ENCODE measurements at regions not wholly inside any gene's neighbourhood (a gene's known extent, or its start where the extent isn't known, plus 50 kb on each side); places are given as distances from the start of the nearest gene placed in this dataset.
"Not testable (repeated sequence)": the region's sequence is repeated elsewhere in the genome, so short reads cannot be mapped to it uniquely, and the experiment has no call there.

DNA sequence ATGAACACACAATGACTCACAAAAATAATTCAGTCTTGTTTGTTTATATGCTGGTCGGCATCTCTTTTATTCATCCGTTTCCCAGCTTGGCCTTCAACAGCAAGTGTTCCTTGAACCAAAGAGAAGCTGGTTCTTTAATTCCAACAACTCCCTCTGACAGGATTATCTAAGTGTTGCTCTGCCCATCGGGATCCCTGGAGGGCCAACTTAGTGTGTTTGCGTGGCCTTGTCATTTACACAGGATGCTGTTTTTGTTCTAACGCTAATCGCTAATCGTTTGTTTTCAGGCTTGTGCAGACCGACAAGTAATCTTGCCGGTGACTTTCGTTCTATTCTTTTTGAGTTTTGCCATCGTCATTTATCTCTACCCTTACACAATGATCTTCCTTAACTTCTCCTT, 267.4 kb upstream of the EXOC2 start:
- Histone ChIP-seq H3K4me1 (ENCODE audit: insufficient read depth, low read length) (no peaks in the 10 kb centered on the region), H3K4me3 (ENCODE audit: low read length) (no peak overlapping the region), H3K9me3 (ENCODE audit: low read length) (no peaks in the 10 kb centered on the region), H3K27me3 (ENCODE audit: insufficient read depth, low read length) (no peaks in the 10 kb centered on the region), H3K36me3 (ENCODE audit: insufficient read depth, low read length) (no peaks in the 10 kb centered on the region), H2AFZ (ENCODE audit: low read depth, low read length) (no peak overlapping the region)

DNA sequence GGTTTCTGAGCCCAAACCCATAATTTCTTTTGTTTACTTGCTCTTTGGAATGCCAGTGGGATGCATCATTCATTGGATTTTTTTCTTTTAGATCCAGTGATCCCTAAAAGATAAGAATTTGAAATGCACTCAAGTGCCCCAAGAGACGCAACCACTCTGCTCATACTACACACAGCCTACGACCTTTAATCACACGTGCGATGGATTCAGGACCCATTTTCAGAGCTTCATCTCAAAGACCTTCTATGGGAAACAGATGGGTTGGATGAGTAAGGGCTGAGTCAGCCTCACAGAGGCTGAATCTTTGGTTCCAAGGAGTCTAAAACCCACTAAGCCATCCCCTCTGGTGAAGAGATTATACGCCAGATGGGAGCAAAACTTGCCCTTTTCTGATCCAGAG, 265.5 kb upstream of the EXOC2 start:
- Histone ChIP-seq H3K9me3 (ENCODE audit: low read length) (no peaks in the 10 kb centered on the region), H3K36me3 (ENCODE audit: insufficient read depth, low read length) (no peaks in the 10 kb centered on the region), H3K4me3 (ENCODE audit: low read length) (no peak overlapping the region), H2AFZ (ENCODE audit: low read depth, low read length) (no peak overlapping the region), H3K4me1 (ENCODE audit: insufficient read depth, low read length) (no peaks in the 10 kb centered on the region), H3K27me3 (ENCODE audit: insufficient read depth, low read length) (no peaks in the 10 kb centered on the region)

DNA sequence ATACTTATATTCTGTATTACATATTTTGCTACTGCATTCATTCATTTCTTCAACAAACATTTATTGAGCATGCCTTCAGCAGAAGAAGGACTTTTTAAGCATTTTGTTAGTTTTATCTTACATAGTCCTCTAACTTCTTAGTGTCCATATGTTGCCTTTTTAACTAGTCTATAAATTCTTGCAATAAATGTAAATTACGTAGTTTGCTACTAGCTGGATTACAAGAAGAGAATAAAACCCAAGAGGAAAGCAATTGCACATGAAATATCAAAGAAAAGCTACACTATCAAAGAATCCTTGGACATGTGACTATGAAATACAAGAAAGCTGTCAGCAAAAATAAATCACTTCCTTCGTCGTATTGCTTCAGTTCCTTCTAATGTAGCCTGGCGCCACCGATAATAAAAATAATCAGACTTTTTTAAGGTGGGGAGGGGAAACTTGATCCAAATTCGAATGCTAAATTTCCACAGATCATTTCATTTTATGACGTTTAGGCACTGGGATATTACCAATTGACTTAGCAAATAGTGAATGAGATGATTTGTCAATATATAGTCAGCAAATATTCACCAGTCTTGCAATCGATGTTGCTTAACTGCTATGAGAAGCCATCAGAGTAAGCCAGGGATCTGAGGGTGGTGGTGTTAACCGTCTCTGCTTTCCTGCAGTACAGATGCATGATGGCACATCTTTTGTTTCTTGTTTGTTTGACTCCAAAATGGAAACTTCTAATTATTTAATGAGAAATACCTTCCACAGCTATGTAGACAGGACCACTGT, 258.7 kb upstream of the EXOC2 start:
- Histone ChIP-seq H3K9me3 (ENCODE audit: low read length) (no peaks in the 10 kb centered on the region), H3K36me3 (ENCODE audit: insufficient read depth, low read length) (no peaks in the 10 kb centered on the region)

DNA sequence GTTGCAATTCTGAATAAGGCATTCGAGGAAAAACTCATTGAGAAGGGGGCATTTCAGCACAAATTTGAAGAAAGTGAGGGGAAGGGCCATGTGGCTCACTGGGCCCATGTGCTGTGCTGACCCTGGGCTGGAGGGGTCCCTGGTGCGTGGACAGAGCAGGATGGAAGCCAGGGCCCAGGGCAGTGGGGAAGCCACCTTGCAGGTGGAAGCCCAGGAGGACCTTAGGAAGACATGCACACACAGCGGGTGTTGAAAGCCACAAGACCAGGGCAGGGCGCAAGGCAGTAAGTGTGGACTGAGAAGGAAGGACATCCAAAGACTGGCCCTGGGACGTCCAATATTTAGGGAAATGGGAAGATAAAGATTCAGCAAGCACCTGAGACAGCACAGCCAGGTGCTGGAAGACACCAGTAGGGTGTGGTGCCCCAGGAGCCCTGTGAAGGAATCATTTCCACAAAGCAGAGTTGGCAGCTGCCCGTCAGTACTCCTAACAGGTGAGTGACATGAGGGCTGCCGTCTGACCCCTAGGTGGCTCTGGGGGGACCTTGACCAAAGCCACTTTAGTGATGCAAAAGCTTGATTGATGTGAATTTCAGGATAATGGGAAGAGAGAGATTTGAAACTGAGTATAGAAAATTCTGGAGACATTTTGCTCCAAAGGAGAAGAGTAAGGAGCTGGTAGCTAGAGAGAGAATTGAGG, 254.4 kb upstream of the EXOC2 start:
- H3K4me1 ChIP-seq (ENCODE audit: insufficient read depth, low read length) = no peaks in the 10 kb centered on the region
- no peaks in the 10 kb centered on the region for H3K9me3 ChIP-seq (ENCODE audit: low read length)
- H3K27me3 ChIP-seq (ENCODE audit: insufficient read depth, low read length) = no peaks in the 10 kb centered on the region
- no peak overlapping the region for H2AFZ ChIP-seq (ENCODE audit: low read depth, low read length)
- no peaks in the 10 kb centered on the region for H3K36me3 ChIP-seq (ENCODE audit: insufficient read depth, low read length)
- H3K4me3 ChIP-seq (ENCODE audit: low read length) = no peak overlapping the region

More for the DNA sequence above, 258.7 kb upstream of the EXOC2 start:
- H3K4me1 ChIP-seq (ENCODE audit: insufficient read depth, low read length) = no peaks in the 10 kb centered on the region
- H2AFZ ChIP-seq (ENCODE audit: low read depth, low read length) = no peak overlapping the region
- no peak overlapping the region for H3K4me3 ChIP-seq (ENCODE audit: low read length)
- no peaks in the 10 kb centered on the region for H3K27me3 ChIP-seq (ENCODE audit: insufficient read depth, low read length)

DNA sequence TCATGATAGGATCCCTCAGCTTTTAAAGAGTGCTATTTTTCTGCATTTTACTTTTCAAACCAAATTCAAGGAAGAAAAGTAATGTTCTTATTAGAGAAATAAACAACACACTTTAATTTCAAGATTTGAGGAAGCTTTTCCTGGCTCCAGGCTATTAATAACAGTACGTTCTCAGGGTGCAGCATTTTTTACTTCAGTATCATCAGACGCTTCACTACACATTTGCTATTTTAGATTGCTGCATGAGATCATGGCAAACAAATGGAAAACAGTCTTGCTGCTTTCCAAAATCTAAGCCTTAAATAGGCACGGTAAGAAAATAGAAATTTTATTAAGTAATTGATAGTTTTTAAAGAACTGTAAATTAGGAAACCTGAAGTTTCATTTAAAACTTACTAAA, 253.6 kb upstream of the EXOC2 start:
- Histone ChIP-seq H3K36me3 (ENCODE audit: insufficient read depth, low read length) (no peaks in the 10 kb centered on the region), H3K4me3 (ENCODE audit: low read length) (no peak overlapping the region), H3K27me3 (ENCODE audit: insufficient read depth, low read length) (no peaks in the 10 kb centered on the region), H3K9me3 (ENCODE audit: low read length) (no peaks in the 10 kb centered on the region), H2AFZ (ENCODE audit: low read depth, low read length) (no peak overlapping the region), H3K4me1 (ENCODE audit: insufficient read depth, low read length) (no peaks in the 10 kb centered on the region)

DNA sequence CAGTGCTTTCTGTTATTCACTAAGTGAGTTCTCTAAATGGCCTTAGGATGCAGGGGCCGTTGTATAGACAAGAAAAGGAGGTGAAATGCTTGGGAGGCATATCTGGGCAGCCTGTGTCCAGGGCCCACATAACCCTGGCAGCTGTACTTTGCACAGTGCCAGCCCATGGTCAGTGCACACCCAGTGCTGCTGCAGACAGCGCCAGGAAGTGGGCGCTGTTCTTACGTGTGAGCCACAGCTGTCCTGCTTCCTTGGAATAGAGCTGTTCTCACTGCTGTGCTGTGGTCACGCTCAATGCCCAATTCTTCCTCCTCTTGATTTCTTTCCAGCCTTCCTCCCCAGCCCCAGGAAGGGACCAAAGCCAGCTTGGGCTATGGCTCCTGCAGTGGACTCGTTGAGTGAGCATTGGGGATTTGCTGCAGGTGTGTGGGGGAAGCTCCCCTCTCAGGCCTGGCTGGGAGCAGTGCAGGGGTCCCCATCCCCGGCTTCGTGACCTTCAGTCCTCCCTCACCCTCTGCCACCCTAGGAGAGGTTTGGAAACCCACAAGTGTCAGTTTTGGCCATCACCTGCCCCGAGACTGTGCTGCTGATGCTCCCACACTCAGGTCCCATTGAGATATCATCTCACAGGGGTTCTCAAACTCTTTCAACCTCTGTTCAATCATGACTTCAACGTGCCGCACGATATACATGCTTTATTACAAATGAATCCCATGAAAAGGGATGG, 246.8 kb upstream of the EXOC2 start:
- no peaks in the 10 kb centered on the region for H3K4me1 ChIP-seq (ENCODE audit: insufficient read depth, low read length)
- H3K27me3 ChIP-seq (ENCODE audit: insufficient read depth, low read length) = no peaks in the 10 kb centered on the region
- no peak overlapping the region for H2AFZ ChIP-seq (ENCODE audit: low read depth, low read length)
- H3K36me3 ChIP-seq (ENCODE audit: insufficient read depth, low read length) = no peaks in the 10 kb centered on the region
- no peak overlapping the region for H3K4me3 ChIP-seq (ENCODE audit: low read length)
- no peaks in the 10 kb centered on the region for H3K9me3 ChIP-seq (ENCODE audit: low read length)

DNA sequence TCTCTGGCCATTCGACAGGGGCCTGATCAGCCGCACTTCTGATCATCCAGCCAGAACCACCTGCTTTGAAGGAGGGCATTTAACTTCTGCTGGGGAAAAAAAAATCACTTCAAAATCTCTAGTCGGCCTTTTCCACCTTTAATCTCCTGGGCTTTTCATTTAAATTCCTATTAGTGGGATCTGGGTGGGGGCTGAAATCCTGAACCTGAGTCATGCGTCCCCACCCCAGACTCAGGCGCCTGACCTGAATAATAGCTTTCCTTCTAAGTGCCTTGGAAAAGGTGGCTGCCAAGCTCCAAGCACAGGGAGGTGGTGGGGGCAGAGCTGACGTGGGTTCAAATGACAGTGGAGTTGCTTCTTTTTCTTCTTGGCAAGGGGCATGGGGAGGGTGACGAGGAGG, 246.0 kb upstream of the EXOC2 start:
- Histone ChIP-seq H3K4me3 (ENCODE audit: low read length) (no peak overlapping the region), H3K27me3 (ENCODE audit: insufficient read depth, low read length) (no peaks in the 10 kb centered on the region), H3K4me1 (ENCODE audit: insufficient read depth, low read length) (no peaks in the 10 kb centered on the region), H3K36me3 (ENCODE audit: insufficient read depth, low read length) (no peaks in the 10 kb centered on the region), H3K9me3 (ENCODE audit: low read length) (no peaks in the 10 kb centered on the region), H2AFZ (ENCODE audit: low read depth, low read length) (no peak overlapping the region)

DNA sequence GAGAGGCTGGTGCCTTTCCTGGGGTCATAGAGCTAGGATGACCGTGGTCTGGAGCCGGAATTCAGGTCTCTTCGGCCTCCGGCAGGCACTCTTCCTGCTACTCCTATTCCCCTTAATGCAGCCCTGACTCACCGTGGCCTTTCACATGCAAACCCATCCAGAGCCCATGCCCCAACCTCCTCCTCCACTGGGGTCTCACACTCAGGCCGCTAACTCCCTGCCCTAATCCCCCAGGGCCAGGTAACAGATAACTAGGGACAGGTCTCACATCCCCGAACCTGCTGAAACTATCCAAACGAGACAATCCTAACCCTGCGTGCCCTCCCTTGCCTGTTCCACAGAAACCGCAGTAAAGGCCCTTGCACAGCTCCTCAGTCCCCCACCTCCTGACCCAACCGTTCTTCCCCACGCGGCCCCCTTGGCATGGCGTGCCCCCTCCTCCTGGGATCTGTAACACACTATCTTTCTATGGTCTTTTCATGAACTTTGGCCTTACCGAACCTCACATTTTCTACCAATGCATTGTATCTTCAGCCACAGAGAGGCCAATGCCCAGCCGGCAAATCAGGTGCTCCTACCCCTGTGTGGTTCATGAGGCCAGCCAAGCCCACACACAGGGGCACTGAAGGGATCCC, 245.4 kb upstream of the EXOC2 start:
- Histone ChIP-seq H3K36me3 (ENCODE audit: insufficient read depth, low read length) (no peaks in the 10 kb centered on the region), H3K4me3 (ENCODE audit: low read length) (no peak overlapping the region), H3K27me3 (ENCODE audit: insufficient read depth, low read length) (no peaks in the 10 kb centered on the region), H2AFZ (ENCODE audit: low read depth, low read length) (no peak overlapping the region), H3K9me3 (ENCODE audit: low read length) (no peaks in the 10 kb centered on the region), H3K4me1 (ENCODE audit: insufficient read depth, low read length) (no peaks in the 10 kb centered on the region)

DNA sequence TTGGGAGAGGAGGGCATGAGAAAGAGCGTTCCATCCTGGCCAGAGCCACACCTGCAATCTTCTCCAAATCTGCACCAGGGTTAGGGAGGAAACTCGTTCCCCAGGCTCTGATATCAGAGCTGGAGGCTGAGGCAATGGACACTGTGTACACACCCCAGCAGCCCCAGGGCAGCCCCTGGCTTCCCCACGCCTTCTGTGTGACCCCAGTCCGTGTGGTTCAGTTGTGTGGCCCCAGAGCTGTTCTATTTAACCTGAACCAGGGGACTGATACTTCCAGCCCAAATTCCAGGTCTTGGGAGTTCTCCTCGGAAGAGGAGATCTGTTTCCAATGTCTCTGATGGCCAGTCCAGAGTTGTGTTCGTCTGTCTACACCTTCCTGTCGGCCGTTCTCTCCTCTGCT, 242.6 kb upstream of the EXOC2 start:
- Histone ChIP-seq H3K9me3 (ENCODE audit: low read length) (no peaks in the 10 kb centered on the region), H2AFZ (ENCODE audit: low read depth, low read length) (no peak overlapping the region), H3K27me3 (ENCODE audit: insufficient read depth, low read length) (no peaks in the 10 kb centered on the region), H3K36me3 (ENCODE audit: insufficient read depth, low read length) (no peaks in the 10 kb centered on the region), H3K4me3 (ENCODE audit: low read length) (no peak overlapping the region), H3K4me1 (ENCODE audit: insufficient read depth, low read length) (no peaks in the 10 kb centered on the region)

DNA sequence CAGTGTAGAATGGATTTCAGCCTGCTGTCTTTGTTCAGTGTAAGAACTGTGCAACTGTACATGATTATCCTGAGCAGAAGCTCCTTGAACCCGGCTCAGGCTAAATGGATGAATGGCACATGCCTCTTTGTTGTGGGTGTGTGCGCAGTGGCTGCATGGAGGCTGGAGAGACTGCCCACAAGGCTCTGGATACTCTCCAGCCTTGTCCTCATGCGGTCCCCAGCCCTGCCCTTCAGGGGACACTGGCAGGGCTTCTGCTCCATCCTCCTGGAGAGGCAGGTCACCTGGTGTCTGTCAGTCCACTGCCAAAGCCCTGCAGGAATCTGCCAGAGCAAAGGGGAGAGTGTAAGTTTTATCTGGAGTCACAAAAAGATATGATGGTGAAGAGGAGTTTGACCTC, 241.7 kb upstream of the EXOC2 start:
- Histone ChIP-seq H3K4me3 (ENCODE audit: low read length) (no peak overlapping the region), H3K36me3 (ENCODE audit: insufficient read depth, low read length) (no peaks in the 10 kb centered on the region), H2AFZ (ENCODE audit: low read depth, low read length) (no peak overlapping the region), H3K27me3 (ENCODE audit: insufficient read depth, low read length) (no peaks in the 10 kb centered on the region), H3K4me1 (ENCODE audit: insufficient read depth, low read length) (no peaks in the 10 kb centered on the region), H3K9me3 (ENCODE audit: low read length) (no peaks in the 10 kb centered on the region)

DNA sequence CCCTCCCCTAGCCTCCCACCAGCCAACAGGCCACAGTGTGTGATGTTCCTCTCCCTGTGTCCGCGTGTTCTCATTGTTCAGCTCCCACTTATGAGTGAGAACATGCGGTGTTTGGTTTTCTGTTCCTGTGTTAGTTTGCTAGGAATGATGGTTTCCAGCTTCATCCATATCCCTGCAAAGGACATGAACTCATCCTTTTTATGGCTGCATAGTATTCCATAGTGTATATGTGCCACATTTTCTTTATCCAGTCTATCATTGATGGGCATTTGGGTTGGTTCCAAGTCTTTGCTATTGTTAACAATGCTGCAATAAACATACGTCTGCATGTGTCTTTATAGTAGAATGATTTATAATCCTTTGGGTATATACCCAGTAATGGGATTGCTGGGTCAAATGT, 239.0 kb upstream of the EXOC2 start:
- H3K36me3 ChIP-seq (ENCODE audit: insufficient read depth, low read length); H3K27me3 ChIP-seq (ENCODE audit: insufficient read depth, low read length); H3K4me3 ChIP-seq (ENCODE audit: low read length); H3K9me3 ChIP-seq (ENCODE audit: low read length); H3K4me1 ChIP-seq (ENCODE audit: insufficient read depth, low read length); H2AFZ ChIP-seq (ENCODE audit: low read depth, low read length): not testable (repeated sequence)

DNA sequence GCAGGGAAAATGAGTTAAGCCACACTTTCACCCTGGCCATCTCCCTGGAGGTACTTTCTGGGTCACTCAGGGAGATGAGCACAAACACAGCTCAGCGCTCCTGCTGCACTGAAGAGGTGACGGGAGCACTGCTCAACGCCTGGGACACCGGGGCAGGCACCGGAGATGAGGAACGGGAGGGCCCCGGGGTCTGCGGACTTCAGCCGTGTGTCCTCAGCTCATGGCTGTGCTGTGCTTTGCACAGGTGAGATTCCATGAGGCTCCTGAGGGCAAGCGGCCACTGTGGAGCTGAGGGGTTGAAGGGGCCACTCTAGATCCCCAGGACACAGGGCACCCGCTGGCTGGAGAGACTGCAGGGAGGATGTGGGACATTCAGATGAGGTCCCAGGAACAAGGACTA, 234.2 kb upstream of the EXOC2 start:
- Histone ChIP-seq H2AFZ (ENCODE audit: low read depth, low read length) (no peak overlapping the region), H3K4me3 (ENCODE audit: low read length) (no peak overlapping the region), H3K36me3 (ENCODE audit: insufficient read depth, low read length) (no peaks in the 10 kb centered on the region), H3K27me3 (ENCODE audit: insufficient read depth, low read length) (no peaks in the 10 kb centered on the region), H3K9me3 (ENCODE audit: low read length) (no peaks in the 10 kb centered on the region), H3K4me1 (ENCODE audit: insufficient read depth, low read length) (no peaks in the 10 kb centered on the region)

DNA sequence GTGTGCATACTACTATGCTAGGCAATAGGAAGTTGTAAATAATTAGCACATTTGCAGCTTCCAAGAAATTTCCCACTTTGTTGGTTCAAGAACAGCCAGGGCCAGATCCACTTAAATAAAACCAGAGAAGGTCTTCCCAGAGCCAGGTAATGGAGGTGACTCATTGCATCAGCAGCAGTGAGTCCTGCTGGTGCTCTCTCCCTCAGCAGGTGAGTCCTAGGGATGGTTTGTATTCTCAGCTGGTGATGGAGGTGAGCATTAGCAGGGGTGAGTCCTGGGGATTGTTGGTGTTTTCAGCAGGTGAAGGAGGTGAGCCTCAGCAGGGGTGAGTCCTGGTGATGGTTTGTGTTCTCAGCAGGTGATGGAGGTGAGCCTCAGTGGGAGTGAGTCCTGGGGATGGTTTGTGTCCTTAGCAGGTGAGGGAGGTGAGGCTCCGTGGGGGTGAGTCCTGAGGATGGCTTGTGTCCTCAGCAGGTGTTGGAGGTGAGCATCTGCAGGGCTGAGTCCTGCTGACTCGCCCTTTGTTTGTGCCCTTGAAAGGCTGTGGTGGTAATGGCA, 232.8 kb upstream of the EXOC2 start:
- H3K4me3 ChIP-seq (ENCODE audit: low read length) = no peak overlapping the region
- H3K9me3 ChIP-seq (ENCODE audit: low read length) = peaks cover 3% of the 10 kb centered on the region
- no peak overlapping the region for H2AFZ ChIP-seq (ENCODE audit: low read depth, low read length)
- no peaks in the 10 kb centered on the region for H3K27me3 ChIP-seq (ENCODE audit: insufficient read depth, low read length)
- no peaks in the 10 kb centered on the region for H3K4me1 ChIP-seq (ENCODE audit: insufficient read depth, low read length)
- H3K36me3 ChIP-seq (ENCODE audit: insufficient read depth, low read length) = no peaks in the 10 kb centered on the region

Data from neuron (in vitro differentiated cells).